Activated CD4-positive, alpha-beta T cell treated with anti-CD3 and anti-CD28 coated beads, Interleukin-2, amount 50 U/mL, for 16 hours (primary cell): ENCODE measurements at regions not wholly inside any gene's neighbourhood (a gene's known extent, or its start where the extent isn't known, plus 50 kb on each side); places are given as distances from the start of the nearest gene placed in this dataset.
"Not testable (repeated sequence)": the region's sequence is repeated elsewhere in the genome, so short reads cannot be mapped to it uniquely, and the experiment has no call there.

Source experiments
- DNase-seq: peaks from one replicate; pipeline ENCODE4 v3.0.0-alpha.2; 2020

- DNase-seq = no peak
Measured at GRCh38 chr4:187070740-187071139, 347.1 kb upstream of the FAT1 start.

DNA sequence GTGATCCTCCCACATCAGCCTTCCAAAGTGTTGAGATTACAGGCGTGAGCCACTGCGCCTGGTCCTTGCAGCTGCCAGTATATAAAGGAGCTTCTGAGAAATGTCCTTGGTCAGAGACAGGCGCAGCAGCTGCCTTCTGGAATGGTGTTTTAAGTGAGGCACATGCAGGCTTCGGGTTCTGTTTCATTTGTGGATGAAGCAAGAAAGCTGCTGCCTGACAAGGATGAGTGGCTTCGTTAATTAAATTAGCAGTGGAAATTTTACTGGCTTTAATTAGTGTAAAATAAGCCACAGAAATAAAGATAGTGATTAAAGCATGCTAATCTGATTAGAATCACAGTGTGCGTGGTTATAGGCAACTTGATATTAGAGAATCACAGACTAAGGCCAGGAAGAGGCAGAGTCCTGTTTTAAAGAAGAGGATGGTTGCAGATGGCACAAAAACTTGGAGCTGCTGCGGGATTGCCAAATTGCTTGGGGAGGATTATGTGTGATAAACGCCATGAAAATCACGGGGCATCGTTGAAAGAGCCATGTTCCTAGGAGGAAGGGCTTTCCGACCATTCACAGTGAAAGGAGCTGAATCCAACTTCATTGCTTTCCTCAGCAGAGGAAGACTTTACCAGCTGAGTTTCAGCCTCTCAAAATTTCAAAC, 348.4 kb upstream of the FAT1 start:
- no peak for DNase-seq

- DNase-seq = no peak
Measured at GRCh38 chr4:187073820-187074219, 350.2 kb upstream of the FAT1 start.

DNA sequence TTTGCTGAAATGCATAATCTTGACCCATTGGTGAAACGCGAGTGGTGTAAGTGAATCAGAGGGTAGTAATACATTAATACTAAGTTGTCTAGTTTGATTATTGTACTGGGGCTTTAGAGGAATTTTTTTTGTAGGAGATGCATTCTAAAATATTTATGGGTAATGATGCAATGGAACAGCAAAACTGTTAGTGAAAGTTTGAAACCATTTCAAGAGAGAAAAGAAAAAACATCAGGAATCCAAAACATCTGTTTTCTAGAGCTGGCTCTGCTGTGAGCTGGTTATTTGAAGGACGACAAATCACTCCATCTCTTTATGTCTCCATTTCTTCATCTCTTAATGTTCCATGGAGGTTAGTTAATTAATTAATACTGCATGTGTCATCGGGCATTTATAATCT, 351.9 kb upstream of the FAT1 start:
- DNase-seq = no peak

DNA sequence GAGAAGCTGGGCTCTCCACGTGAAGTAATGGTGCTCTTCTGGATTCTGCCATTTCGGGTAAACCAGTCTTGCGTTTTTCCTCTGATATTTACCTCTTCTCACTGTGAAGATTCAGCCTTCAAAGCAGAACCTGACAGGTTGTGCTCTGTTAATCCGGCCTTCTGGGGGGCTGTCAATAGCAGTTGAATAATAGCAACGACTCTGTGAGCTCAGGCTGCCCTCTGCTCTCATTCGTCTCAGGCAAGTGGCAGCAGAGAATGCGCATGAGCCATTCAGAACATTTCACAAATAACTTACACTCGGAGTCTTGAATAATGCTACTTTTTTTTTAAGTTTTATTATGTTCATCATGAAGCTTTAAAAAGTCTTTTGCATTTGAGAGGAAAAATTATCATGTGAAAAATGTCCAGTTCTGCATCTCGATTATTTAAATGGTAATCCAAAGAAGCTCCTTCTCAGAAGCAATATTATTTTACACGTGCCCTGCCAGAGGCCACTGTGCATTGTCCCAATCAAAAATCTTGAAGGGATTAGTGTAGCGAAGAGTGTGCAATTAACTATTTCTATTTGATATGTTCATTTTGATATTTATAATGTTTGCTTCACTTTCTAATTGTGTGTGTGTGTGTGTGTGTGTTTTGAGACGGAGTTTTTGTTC, 354.2 kb upstream of the FAT1 start:
- no peak for DNase-seq

DNA sequence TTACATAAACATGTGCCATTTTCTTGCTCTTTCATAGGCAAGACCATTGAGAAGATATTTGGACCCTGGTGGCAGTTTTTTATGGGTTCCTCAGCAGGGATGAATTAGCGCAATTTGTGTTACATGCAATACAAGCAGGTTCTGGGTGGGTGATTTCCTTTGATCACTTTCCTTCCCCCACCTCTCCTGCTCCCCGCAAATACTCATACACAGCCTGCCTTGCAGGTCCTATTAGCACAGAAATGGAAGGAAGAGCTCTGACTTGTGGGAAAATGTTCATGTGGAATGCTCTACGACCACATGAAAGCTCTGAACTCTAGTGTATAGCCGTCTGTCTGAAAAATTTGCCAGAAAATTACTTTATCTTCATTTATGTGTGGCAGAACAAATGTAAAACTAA, 361.0 kb upstream of the FAT1 start:
- no peak for DNase-seq

GRCh38 chr4:187085339-187085738, 361.7 kb upstream of the FAT1 start:
- no peak for DNase-seq

GRCh38 chr4:187086151-187086550, 362.5 kb upstream of the FAT1 start:
- no peak for DNase-seq

GRCh38 chr4:187088070-187088799, 364.6 kb upstream of the FAT1 start:
- DNase-seq = no peak

GRCh38 chr4:187090401-187090800, 366.7 kb upstream of the FAT1 start:
- no peak for DNase-seq

DNA sequence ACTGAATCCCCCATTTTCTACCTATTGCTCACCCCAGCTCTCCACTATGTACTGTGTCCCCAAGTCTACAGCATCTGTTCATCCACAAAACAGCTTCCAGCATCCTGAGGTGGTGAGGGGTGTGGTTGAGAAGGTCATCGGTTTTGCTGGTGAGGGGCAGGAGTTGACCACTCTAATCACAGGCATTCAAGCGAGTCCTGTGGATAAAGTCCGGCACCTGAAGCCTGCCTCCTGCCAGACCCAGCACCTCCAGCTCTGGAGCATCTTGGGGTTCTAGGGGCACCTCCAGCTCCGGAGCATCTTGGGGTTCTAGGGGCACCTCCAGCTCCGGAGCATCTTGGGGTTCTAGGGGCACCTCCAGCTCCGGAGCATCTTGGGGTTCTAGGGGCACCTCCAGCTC, 367.2 kb upstream of the FAT1 start:
- not testable (repeated sequence) for DNase-seq

- no peak for DNase-seq
Measured at GRCh38 chr4:187094144-187094543, 370.5 kb upstream of the FAT1 start.

DNA sequence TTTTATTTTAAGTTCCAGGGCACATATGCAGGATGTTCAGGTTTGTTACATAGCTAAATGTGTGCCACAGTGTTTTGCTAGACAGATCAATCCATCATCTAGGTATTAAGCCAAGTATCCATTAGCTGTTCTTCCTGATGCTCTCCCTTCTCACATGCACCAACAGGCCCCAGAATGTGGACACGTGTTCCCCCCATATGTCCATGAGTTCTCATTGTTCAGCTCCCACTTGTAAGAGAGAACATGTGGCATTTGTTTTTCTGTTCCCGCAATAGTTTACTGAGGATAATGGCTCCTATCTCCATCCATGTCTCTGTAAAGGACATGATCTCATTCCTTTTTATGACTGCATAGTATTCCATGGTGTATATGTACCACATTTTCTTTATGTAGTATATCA, 374.8 kb upstream of the FAT1 start:
- DNase-seq = no peak

DNA sequence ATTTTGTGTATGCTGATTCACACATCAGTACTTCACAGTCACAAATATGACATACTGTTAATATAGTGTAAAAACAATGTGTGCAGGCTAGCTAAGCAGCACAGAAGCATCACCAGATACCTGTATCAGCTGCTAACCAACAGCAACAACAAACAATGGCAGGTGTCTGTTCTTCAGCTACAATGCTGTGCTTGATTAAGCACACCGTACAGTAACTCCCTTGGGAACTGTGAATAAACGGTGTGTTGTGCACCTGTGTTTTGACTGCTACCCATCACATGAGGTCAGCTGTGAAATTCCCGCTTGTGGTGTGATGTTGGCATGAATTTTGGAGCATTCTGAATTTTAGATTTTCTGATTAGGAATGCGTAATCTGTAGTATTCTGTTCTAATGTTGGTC, 379.7 kb upstream of the FAT1 start:
- no peak for DNase-seq

DNA sequence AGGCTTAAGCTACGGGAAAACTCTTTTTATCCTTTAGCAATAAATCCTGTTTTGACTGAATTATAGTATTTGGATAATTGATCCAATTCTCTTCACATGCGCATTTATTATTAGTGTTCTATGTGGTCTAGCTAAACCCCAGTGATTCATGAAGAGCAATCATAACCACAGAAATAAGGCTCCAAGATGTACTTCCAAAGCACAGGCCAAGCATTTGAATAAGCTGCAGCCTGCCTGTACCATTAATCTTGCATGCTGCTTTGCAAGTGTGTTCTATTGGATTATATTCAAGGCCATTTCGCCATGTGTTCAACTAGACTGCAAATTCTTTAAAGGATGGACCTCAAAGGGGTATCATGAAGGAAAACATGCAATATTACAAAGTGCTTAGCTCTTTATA, 385.2 kb upstream of the FAT1 start:
- no peak for DNase-seq

DNA sequence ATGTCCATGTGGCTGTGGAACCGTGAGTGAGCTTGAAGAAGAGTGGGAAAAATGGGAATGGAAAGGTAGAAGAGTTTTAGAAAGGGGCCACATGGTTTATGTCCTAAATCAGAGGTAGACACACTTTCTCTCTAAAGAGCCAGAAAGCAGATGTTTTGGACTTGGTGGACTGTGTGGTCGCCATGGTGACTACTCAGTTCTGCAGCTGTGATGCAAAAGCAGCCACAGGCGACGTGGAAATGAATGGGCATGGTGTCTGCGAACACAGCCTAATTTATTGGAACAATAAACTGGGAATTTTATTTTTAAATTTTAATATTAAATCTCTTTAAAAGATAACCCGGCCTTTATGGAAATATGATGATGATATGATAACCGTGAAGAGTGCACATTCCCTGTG, 386.0 kb upstream of the FAT1 start:
- DNase-seq = no peak

- no peak for DNase-seq
Measured at GRCh38 chr4:187118166-187118565, 394.5 kb upstream of the FAT1 start.

GRCh38 chr4:187118602-187119120, 395.0 kb upstream of the FAT1 start:
- no peak for DNase-seq

DNA sequence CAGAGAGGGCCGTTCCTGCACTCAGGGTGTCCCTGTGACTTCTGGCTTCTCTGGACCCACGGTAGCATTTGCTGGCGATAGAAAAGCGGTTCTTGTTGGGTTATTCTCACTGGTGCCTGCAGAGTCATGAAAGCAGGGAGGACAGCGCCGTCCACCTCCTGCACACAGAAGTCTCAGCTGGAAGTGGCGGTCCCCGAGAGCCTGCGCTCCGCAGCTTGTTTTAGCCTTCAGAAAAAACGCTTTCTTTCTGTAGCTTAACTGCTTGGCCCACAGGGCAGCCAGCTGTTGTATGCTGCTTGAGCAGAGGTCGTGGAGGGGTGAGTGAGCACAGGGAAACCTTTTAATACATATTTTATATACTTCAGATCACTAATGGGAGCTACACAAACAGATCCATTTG, 400.7 kb upstream of the FAT1 start:
- no peak for DNase-seq

- no peak for DNase-seq
Measured at GRCh38 chr4:187125062-187125461, 401.4 kb upstream of the FAT1 start.

DNA sequence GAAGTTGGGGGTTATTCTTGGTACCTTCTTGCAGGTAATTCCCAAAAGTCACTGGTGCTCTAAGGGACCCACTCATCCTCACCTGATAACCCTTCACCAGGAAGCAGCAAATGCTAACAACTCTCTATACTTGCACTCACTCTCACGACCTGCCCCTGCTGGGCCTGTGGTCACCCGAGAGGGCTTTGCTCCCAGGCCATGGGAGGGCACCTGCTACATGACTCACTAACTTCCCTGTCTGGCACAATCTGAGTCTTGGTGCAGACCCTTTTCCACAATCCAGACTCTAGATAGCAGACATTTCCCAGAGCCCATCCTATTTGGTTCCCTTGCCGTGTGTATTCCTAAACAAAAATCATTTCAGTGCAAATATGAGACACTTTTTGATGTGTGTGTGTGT, 403.8 kb upstream of the FAT1 start:
- DNase-seq = no peak

GRCh38 chr4:187128222-187128621, 404.6 kb upstream of the FAT1 start:
- DNase-seq = no peak

DNA sequence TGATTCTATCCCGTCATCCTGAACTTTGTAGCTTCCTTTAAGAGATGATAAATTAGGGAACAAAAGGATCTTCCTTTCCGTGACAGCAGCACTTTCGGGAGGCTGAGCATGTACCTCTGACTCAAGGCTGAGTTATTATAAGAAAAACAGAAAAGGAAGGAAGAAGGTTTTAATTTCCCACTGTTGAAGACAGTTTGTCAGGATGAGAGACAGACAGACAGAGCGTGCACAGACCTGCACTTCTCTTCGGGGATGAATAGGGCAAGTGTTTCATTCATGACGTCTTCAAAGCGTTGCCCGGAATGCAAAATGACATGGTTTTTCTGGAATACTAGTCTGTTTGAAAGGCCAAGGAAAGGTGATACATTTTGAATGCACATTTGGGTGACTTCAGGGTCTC, 405.3 kb upstream of the FAT1 start:
- no peak for DNase-seq

DNA sequence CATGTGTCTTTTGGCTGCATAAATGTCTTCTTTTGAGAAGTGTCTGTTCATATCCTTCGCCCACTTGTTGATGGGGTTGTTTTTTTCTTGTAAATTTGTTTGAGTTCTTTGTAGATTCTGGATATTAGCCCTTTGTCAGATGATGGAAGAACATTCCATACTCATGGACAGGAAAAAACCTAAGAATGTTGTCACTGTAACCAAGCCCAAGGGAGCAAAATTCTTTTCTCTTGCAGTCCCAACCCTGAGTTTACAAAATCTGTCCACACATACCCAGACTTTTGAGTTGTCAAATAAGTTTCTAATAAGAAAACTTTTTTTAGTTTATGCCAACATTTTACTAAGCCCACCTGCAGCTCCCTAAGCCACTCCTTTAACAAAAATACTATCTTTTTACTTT, 408.2 kb upstream of the FAT1 start:
- DNase-seq = not testable (repeated sequence)
